Liver (tissue), 8 donors: ENCODE measurements at regions not wholly inside any gene's neighbourhood (a gene's known extent, or its start where the extent isn't known, plus 50 kb on each side); places are given as distances from the start of the nearest gene placed in this dataset.
"Not testable (repeated sequence)": the region's sequence is repeated elsewhere in the genome, so short reads cannot be mapped to it uniquely, and the experiment has no call there.

Experiments used
- DNase-seq: peaks from one replicate; pipeline ENCODE4 v3.0.0-alpha.2; 2017; ENCODE audit warnings: low spot score
- H3K27ac ChIP-seq, 2 donors: one replicate each; pipeline ENCODE4 v1.7.0; 2013; ENCODE audit warnings: inconsistent platforms in 2 of 2, low read length in 2 of 2, control low read depth in 1 of 2, low read depth in 1 of 2, mild to moderate bottlenecking in 1 of 2
- H3K27me3 ChIP-seq, 4 donors: one replicate each; pipeline versions ENCODE4 v1.6.1 to v1.7.0; 2013; ENCODE audit warnings: low read length in 3 of 4, inconsistent platforms in 1 of 4, mild to moderate bottlenecking in 1 of 4, moderate library complexity in 1 of 4; ENCODE audit not compliant: control insufficient read depth in 4 of 4, insufficient read depth in 4 of 4
- H3K36me3 ChIP-seq, 4 donors: one replicate each; pipeline versions ENCODE4 v1.6.1 to v1.7.0; 2013; ENCODE audit warnings: low read length in 3 of 4, mild to moderate bottlenecking in 3 of 4, low read depth in 1 of 4, moderate library complexity in 1 of 4; ENCODE audit not compliant: control insufficient read depth in 4 of 4, insufficient read depth in 3 of 4
- H3K4me1 ChIP-seq, 4 donors: one replicate each; pipeline versions ENCODE4 v1.6.1 to v1.7.0; 2013; ENCODE audit warnings: low read length in 3 of 4, mild to moderate bottlenecking in 3 of 4, moderate library complexity in 1 of 4; ENCODE audit not compliant: control insufficient read depth in 4 of 4, insufficient read depth in 4 of 4
- H3K4me3 ChIP-seq, 3 donors: one replicate each; pipeline versions ENCODE4 v1.6.1 to v1.7.0; 2013; ENCODE audit warnings: low read length in 3 of 3, control low read depth in 1 of 3, low read depth in 1 of 3, mild to moderate bottlenecking in 1 of 3
- H3K9ac ChIP-seq, 2 donors: one replicate each; pipeline ENCODE4 v1.7.0; 2013; ENCODE audit warnings: low read length in 2 of 2, mild to moderate bottlenecking in 2 of 2, moderate library complexity in 2 of 2, control low read depth in 1 of 2, low read depth in 1 of 2
- H3K9me3 ChIP-seq, 4 donors: one replicate each; pipeline versions ENCODE4 v1.6.1 to v1.7.0; 2013; ENCODE audit warnings: low read length in 3 of 4; ENCODE audit not compliant: control insufficient read depth in 4 of 4
- CTCF ChIP-seq: fragments of 150-350 bp; IDR thresholded peaks from 2 replicates; pipeline ENCODE4 v1.5.1; 2017; ENCODE audit warnings: improper control_type of control experiment, low read depth, low read length; ENCODE audit not compliant: missing input control
- FOXA1 ChIP-seq: IDR thresholded peaks from 2 replicates; pipeline ENCODE4 v1.6.1; 2016; ENCODE audit warnings: antibody characterized with exemption
- FOXA2 ChIP-seq: IDR thresholded peaks from 2 replicates; pipeline ENCODE4 v1.6.1; 2016; ENCODE audit warnings: antibody characterized with exemption
- GABPA ChIP-seq, 2 donors: IDR thresholded peaks in 1 of 2; conservative IDR thresholded peaks in 1 of 2; 2 replicates each; pipeline ENCODE4 v1.6.1; 2016; ENCODE audit warnings: antibody characterized with exemption in 2 of 2, mild to moderate bottlenecking in 1 of 2, moderate library complexity in 1 of 2
- HNF4A ChIP-seq, 2 donors: conservative IDR thresholded peaks; 2 replicates each; pipeline ENCODE4 v1.6.1; 2016; ENCODE audit warnings: antibody characterized with exemption in 2 of 2, mild to moderate bottlenecking in 2 of 2
- JUND ChIP-seq, 2 donors: IDR thresholded peaks; 2 replicates each; pipeline ENCODE4 v1.6.1; 2016; ENCODE audit warnings: antibody characterized with exemption in 2 of 2
- NR2F2 ChIP-seq: IDR thresholded peaks from 2 replicates; pipeline ENCODE4 v1.6.1; 2016; ENCODE audit warnings: antibody characterized with exemption
- RAD21 ChIP-seq, 2 donors: IDR thresholded peaks; 2 replicates each; pipeline ENCODE4 v1.6.1; 2016; ENCODE audit warnings: antibody characterized with exemption in 2 of 2, mild to moderate bottlenecking in 2 of 2
- RXRA ChIP-seq, 2 donors: IDR thresholded peaks; 2 replicates each; pipeline ENCODE4 v1.6.1; 2017 to 2018; ENCODE audit warnings: antibody characterized with exemption in 2 of 2, mild to moderate bottlenecking in 1 of 2
- SP1 ChIP-seq: IDR thresholded peaks from 2 replicates; pipeline ENCODE4 v1.6.1; 2018; ENCODE audit warnings: antibody characterized with exemption, mild to moderate bottlenecking
- YY1 ChIP-seq: IDR thresholded peaks from 2 replicates; pipeline ENCODE4 v1.6.1; 2016; ENCODE audit warnings: antibody characterized with exemption, mild to moderate bottlenecking
- WGBS: extraction: QIAGEN DNeasy Blood & Tissue Kit; methylation state at CpG from one replicate; pipeline ENCODE4 v1.1.7; 2013; 5-methylcytosine and 5-hydroxymethylcytosine counted together
- TF ChIP-seq, protein P1 (sequence below): IDR thresholded peaks from 2 replicates; pipeline ENCODE4 v1.6.1; 2016; ENCODE audit warnings: antibody characterized with exemption
- TF ChIP-seq, protein P2 (sequence below): IDR thresholded peaks from 2 replicates; pipeline ENCODE4 v1.6.1; 2016; ENCODE audit warnings: antibody characterized with exemption
- TF ChIP-seq, protein P3 (sequence below): IDR thresholded peaks from 2 replicates; pipeline ENCODE4 v1.6.1; 2016; ENCODE audit warnings: antibody characterized with exemption
- donor health status: healthy.
- donor health status: healthy.
- donor health status: healthy.
- donor health status: healthy.
- donor health status: healthy.

GRCh38 chr6:147961481-147962141, 381.0 kb upstream of the SASH1 start:
- no peak for TF ChIP-seq JUND (IDR thresholded peaks at IDR 0.05)
- TF ChIP-seq FOXA1, result no peak
- TF ChIP-seq, protein P1, sequence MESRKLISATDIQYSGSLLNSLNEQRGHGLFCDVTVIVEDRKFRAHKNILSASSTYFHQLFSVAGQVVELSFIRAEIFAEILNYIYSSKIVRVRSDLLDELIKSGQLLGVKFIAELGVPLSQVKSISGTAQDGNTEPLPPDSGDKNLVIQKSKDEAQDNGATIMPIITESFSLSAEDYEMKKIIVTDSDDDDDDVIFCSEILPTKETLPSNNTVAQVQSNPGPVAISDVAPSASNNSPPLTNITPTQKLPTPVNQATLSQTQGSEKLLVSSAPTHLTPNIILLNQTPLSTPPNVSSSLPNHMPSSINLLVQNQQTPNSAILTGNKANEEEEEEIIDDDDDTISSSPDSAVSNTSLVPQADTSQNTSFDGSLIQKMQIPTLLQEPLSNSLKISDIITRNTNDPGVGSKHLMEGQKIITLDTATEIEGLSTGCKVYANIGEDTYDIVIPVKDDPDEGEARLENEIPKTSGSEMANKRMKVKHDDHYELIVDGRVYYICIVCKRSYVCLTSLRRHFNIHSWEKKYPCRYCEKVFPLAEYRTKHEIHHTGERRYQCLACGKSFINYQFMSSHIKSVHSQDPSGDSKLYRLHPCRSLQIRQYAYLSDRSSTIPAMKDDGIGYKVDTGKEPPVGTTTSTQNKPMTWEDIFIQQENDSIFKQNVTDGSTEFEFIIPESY, result no peak
- TF ChIP-seq NR2F2, result no peak
- TF ChIP-seq, protein P2, sequence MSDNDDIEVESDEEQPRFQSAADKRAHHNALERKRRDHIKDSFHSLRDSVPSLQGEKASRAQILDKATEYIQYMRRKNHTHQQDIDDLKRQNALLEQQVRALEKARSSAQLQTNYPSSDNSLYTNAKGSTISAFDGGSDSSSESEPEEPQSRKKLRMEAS, result no peak
- no peak for TF ChIP-seq HNF4A (conservative IDR thresholded peaks at IDR 0.05)
- no peak for TF ChIP-seq GABPA (IDR thresholded peaks at IDR 0.05 in 1 of 2, conservative IDR thresholded peaks at IDR 0.05 in 1 of 2)
- TF ChIP-seq, protein P3, sequence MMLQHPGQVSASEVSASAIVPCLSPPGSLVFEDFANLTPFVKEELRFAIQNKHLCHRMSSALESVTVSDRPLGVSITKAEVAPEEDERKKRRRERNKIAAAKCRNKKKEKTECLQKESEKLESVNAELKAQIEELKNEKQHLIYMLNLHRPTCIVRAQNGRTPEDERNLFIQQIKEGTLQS, result no peak
- TF ChIP-seq RXRA (IDR thresholded peaks at IDR 0.05), result no peak
- no peak for TF ChIP-seq FOXA2
- H3K9me3 ChIP-seq, result no peaks in the 10 kb centered on the region
- WGBS, result 73% methylated on average over 2 of the region's 2 CpGs
- no peaks in the 10 kb centered on the region for H3K4me1 ChIP-seq
- no peaks in the 10 kb centered on the region for H3K36me3 ChIP-seq
- no peaks in the 10 kb centered on the region for H3K27me3 ChIP-seq
- no peak for DNase-seq
- no peak overlapping the region for H3K27ac ChIP-seq
- H3K9ac ChIP-seq, result no peak overlapping the region
- H3K4me3 ChIP-seq, result no peak overlapping the region

DNA sequence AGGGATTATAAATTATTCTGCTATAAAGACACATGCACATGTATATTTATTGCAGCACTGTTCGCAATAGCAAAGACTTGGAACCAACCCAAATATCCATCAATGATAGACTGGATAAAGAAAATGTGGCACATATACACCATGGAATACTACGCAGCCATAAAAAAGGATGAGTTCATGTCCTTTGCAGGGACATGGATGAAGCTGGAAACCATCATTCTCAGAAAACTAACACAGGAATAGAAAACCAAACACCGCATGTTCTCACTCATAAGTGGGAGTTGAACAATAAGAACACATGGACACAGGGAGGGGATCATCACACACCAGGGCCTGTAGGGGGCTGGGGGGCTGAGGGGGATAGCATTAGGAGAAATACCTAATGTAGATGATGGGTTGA, 377.2 kb upstream of the SASH1 start:
- WGBS, result 96% methylated on average over 3 of the region's 3 CpGs
- not testable (repeated sequence) for H3K4me1 ChIP-seq, H3K9me3 ChIP-seq, H3K27ac ChIP-seq, DNase-seq, H3K9ac ChIP-seq, H3K36me3 ChIP-seq, H3K4me3 ChIP-seq, H3K27me3 ChIP-seq

DNA sequence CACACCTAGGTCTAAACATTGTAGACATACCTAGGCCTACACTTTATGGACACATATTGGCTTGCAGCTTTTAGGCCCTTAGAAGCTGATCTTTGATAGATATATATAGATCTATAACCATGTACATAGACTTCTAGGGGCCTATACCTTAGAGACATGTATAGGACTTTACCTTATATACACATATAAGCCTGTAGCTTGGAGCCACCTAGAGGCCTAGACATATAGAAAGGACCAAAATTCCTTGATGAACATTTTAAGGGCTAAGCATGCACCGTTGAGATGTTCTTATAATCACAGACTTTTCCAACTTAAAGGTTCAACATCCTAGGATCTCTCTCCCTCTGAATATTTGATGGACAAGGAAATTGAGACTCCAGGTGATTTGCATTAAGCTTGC, 371.7 kb upstream of the SASH1 start:
- H3K9me3 ChIP-seq, result peaks cover 0 to 2% (median 0%) of the 10 kb centered on the region in 4 donors
- H3K27me3 ChIP-seq, result no peaks in the 10 kb centered on the region
- H3K27ac ChIP-seq, result no peak overlapping the region
- no peak overlapping the region for H3K4me3 ChIP-seq
- H3K4me1 ChIP-seq, result no peaks in the 10 kb centered on the region
- 66% methylated on average over 1 of the region's 1 CpG for WGBS
- no peak overlapping the region for H3K9ac ChIP-seq
- DNase-seq, result no peak
- no peaks in the 10 kb centered on the region for H3K36me3 ChIP-seq
- no peak for TF ChIP-seq YY1
- TF ChIP-seq SP1, result no peak
- TF ChIP-seq GABPA (IDR thresholded peaks at IDR 0.05 in 1 of 2, conservative IDR thresholded peaks at IDR 0.05 in 1 of 2), result no peak
- no peak for TF ChIP-seq NR2F2
- TF ChIP-seq, protein P1, result no peak
- TF ChIP-seq, protein P2, result no peak
- no peak for TF ChIP-seq JUND (IDR thresholded peaks at IDR 0.05)
- no peak for TF ChIP-seq CTCF
- TF ChIP-seq FOXA1, result no peak
- no peak for TF ChIP-seq RAD21 (IDR thresholded peaks at IDR 0.05)
- TF ChIP-seq, protein P3, result no peak
